ENCODE measurements at regions not wholly inside any gene's neighbourhood (a gene's known extent, or its start where the extent isn't known, plus 50 kb on each side); places are given as distances from the start of the nearest gene placed in this dataset.

GRCh38 chr12:125804660-125805059, 739.4 kb downstream of the AACS start:
- H3K9me3 Mint-ChIP-seq: peaks cover 94% of the 10 kb centered on the region
- no peak overlapping the region for H3K27ac Mint-ChIP-seq
- H3K36me3 Mint-ChIP-seq (ENCODE audit: low read depth): peaks cover 44% of the 10 kb centered on the region; the same call in 2 of the 3 replicates

More at GRCh38 chr12:125804660-125805059, 739.4 kb downstream of the AACS start:
- H3K4me2 ChIP-seq: no peak overlapping the region
- DNase-seq (ENCODE audit: low spot score) (no peak), ATAC-seq (no peak)
- no peaks in the 10 kb centered on the region for H3K79me2 ChIP-seq (replicated peaks; ENCODE audit: insufficient read depth)
- H3K4me1 ChIP-seq (ENCODE audit: insufficient read depth): no peaks in the 10 kb centered on the region
- H3K27me3 ChIP-seq (ENCODE audit: insufficient read depth): no peaks in the 10 kb centered on the region
- H3F3A ChIP-seq (replicated peaks; ENCODE audit: low read depth): no peaks in the 10 kb centered on the region
- TF ChIP-seq ETS1 (IDR thresholded peaks at IDR 0.05) (no peak), POLR2AphosphoS5 (IDR thresholded peaks at IDR 0.05; ENCODE audit: low read depth) (no peak), EZH2phosphoT487 (IDR thresholded peaks at IDR 0.05; ENCODE audit: unreplicated experiment) (no peak), ZNF114 (CRISPR knock-in tag; IDR thresholded peaks at IDR 0.05) (no peak), REST (IDR thresholded peaks at IDR 0.05; ENCODE audit: unreplicated experiment) (no peak), CREB1 (CRISPR knock-in tag; IDR thresholded peaks at IDR 0.05; ENCODE audit: low read depth) (no peak), NANOG (IDR thresholded peaks at IDR 0.05; ENCODE audit: borderline replicate concordance) (no peak), ZNF462 (CRISPR knock-in tag; IDR thresholded peaks at IDR 0.05) (no peak), JUNB (IDR thresholded peaks at IDR 0.05; ENCODE audit: unreplicated experiment) (no peak), ZNF331 (CRISPR knock-in tag; IDR thresholded peaks at IDR 0.05; ENCODE audit: low read depth) (no peak), EZH2 (IDR thresholded peaks at IDR 0.05; ENCODE audit: low read depth, unreplicated experiment) (no peak), CTCF (conservative IDR thresholded peaks at IDR 0.05; ENCODE audit: low read depth in 2 of 2) (no peak), STAT1 (IDR thresholded peaks at IDR 0.05; ENCODE audit: unreplicated experiment) (no peak)
- H3K4me3 ChIP-seq: no peak overlapping the region
- no peaks in the 10 kb centered on the region for H3K9me2 ChIP-seq (ENCODE audit: insufficient read depth)
- H3K27ac ChIP-seq (ENCODE audit: low read depth): no peak overlapping the region
- no peak overlapping the region for H3K4me3 Mint-ChIP-seq
- H3K4me1 Mint-ChIP-seq: no peaks in the 10 kb centered on the region
- H4K20me1 ChIP-seq (replicated peaks; ENCODE audit: insufficient read depth): no peaks in the 10 kb centered on the region
- H3K36me3 ChIP-seq (ENCODE audit: insufficient read depth): no peaks in the 10 kb centered on the region
- no peak overlapping the region for H2AFZ ChIP-seq
- H3K27me3 Mint-ChIP-seq (ENCODE audit: insufficient read depth, low read depth, poor library complexity): no peaks in the 10 kb centered on the region
